HCT116 (cell line): ENCODE measurements at regions not wholly inside any gene's neighbourhood (a gene's known extent, or its start where the extent isn't known, plus 50 kb on each side); places are given as distances from the start of the nearest gene placed in this dataset.

Experiments used
- ATAC-seq: fragments of 200-7000 bp; cut with Tn5 transposase; 2 replicates; pipeline ENCODE4 v1.9.1; 2020; ENCODE audit warnings: mild to moderate bottlenecking, moderate library complexity
- BruUV-seq: library from RNA; stranded (reverse); fragments of 400-500 nt; replicated peaks from 2 replicates; lab custom pipeline; 2021; lab: Mats Ljungman, UMichigan
- CTCF ChIA-PET: fragments of 300-600 bp; sonication (Branson Sonifier 250); formaldehyde crosslinking; loops from one replicate; lab custom pipeline; 2021; ENCODE audit warnings: antibody characterized with exemption; lab: Charles Lee
- POLR2A ChIA-PET: fragments of 300-600, 350-600 bp; sonication (Branson Sonifier 250); formaldehyde crosslinking; loops from one replicate; lab custom pipeline; 2021; ENCODE audit warnings: antibody characterized with exemption; lab: Charles Lee
- RAD21 ChIA-PET, 2 experiments: fragments of 300-600 bp; sonication (Branson Sonifier 250); formaldehyde crosslinking; loops; one replicate each; lab custom pipeline; 2023; ENCODE audit warnings: low total read pairs in 2 of 2; ENCODE audit not compliant: uncharacterized antibody in 2 of 2, unreplicated experiment in 2 of 2, low non-redundant PET in 1 of 2; lab: Charles Lee
- DNase-seq: peaks from one replicate; pipeline ENCODE4 v3.0.0-alpha.2; 2010; ENCODE audit warnings: low read depth, low spot score
- H2AFZ ChIP-seq: fragments of 200-600 bp; shearing (Covaris generic), sonication (generic); 2 replicates; pipeline ENCODE4 v1.6.1; 2017; ENCODE audit warnings: low read depth, mixed run types, mixed read lengths, antibody characterized with exemption, low read length; ENCODE audit not compliant: poor library complexity, severe bottlenecking
- H3K27ac ChIP-seq: 2 replicates; pipeline ENCODE4 v1.5.1; 2012; ENCODE audit warnings: low read depth, low read length
- H3K27me3 ChIP-seq: fragments of 200-600 bp; sonication (generic); 2 replicates; pipeline ENCODE4 v1.6.1; 2016; ENCODE audit warnings: mixed run types, low read length, mixed read lengths; ENCODE audit not compliant: insufficient read depth
- H3K36me3 ChIP-seq, 2 experiments: fragments of 200-500 bp in 1 of 2; fragments of 200-600 bp in 1 of 2; sonication (Bioruptor generic) in 1 of 2; sonication (generic) in 1 of 2; 2 replicates each; pipeline versions ENCODE4 v1.5.1 to v1.6.1; 2014 to 2016; ENCODE audit warnings: low read length in 2 of 2, inconsistent platforms in 1 of 2, mixed read lengths in 1 of 2, mixed run types in 1 of 2; ENCODE audit not compliant: insufficient read depth in 2 of 2, control insufficient read depth in 1 of 2
- H3K4me1 ChIP-seq, 2 experiments: fragments of 200-600 bp in 1 of 2; sonication (generic) in 1 of 2; 2 replicates each; pipeline versions ENCODE4 v1.5.1 to v1.6.1; 2012 to 2017; ENCODE audit warnings: low read length in 2 of 2, inconsistent platforms in 1 of 2, mild to moderate bottlenecking in 1 of 2, mixed read lengths in 1 of 2, mixed run types in 1 of 2, moderate library complexity in 1 of 2; ENCODE audit not compliant: insufficient read depth in 2 of 2, control insufficient read depth in 1 of 2
- H3K4me2 ChIP-seq: fragments of 200-600 bp; sonication (generic); 2 replicates; pipeline ENCODE4 v1.6.1; 2017; ENCODE audit warnings: mixed run types, low read length, mixed read lengths
- H3K4me3 ChIP-seq, 2 experiments: fragments of 200-600 bp in 1 of 2; sonication (generic) in 1 of 2; replicated peaks in 1 of 2; 2 replicates each; pipeline ENCODE4 v1.5.1; 2011 to 2016; ENCODE audit warnings: low read length in 2 of 2, control low read depth in 1 of 2, low read depth in 1 of 2, mild to moderate bottlenecking in 1 of 2, mixed read lengths in 1 of 2, mixed run types in 1 of 2
- H3K79me2 ChIP-seq: fragments of 200-600 bp; sonication (generic); 2 replicates; pipeline ENCODE4 v1.6.1; 2017; ENCODE audit warnings: mild to moderate bottlenecking, mixed run types, low read length, moderate library complexity, mixed read lengths; ENCODE audit not compliant: insufficient read depth
- H3K9ac ChIP-seq: fragments of 200-600 bp; sonication (generic); 2 replicates; pipeline ENCODE4 v1.6.1; 2016; ENCODE audit warnings: low read length, mixed read lengths
- H3K9me2 ChIP-seq: fragments of 200-600 bp; sonication (generic), shearing (Covaris generic); 2 replicates; pipeline ENCODE4 v1.6.1; 2017; ENCODE audit warnings: mixed run types, mild to moderate bottlenecking, moderate library complexity; ENCODE audit not compliant: insufficient read depth
- H3K9me3 ChIP-seq, 2 experiments: fragments of 200-500 bp in 1 of 2; fragments of 200-600 bp in 1 of 2; sonication (Bioruptor generic) in 1 of 2; sonication (generic) in 1 of 2; 2 replicates each; pipeline ENCODE4 v1.6.1; 2014 to 2017; ENCODE audit warnings: low read length in 2 of 2, mixed read lengths in 2 of 2, inconsistent platforms in 1 of 2, low read depth in 1 of 2, mild to moderate bottlenecking in 1 of 2, mixed run types in 1 of 2, moderate library complexity in 1 of 2; ENCODE audit not compliant: control insufficient read depth in 1 of 2, insufficient read depth in 1 of 2
- H4K20me1 ChIP-seq: fragments of 200-600 bp; sonication (generic), shearing (Covaris generic); 2 replicates; pipeline ENCODE4 v1.6.1; 2017; ENCODE audit warnings: mixed run types, mild to moderate bottlenecking, moderate library complexity; ENCODE audit not compliant: insufficient read depth
- CEBPB ChIP-seq: IDR thresholded peaks from 2 replicates; pipeline ENCODE4 v1.6.1; 2012; ENCODE audit warnings: low read depth
- ELF1 ChIP-seq: IDR thresholded peaks from 2 replicates; pipeline ENCODE4 v1.6.1; 2012; ENCODE audit warnings: low read depth, borderline replicate concordance
- SIN3A ChIP-seq: IDR thresholded peaks from 2 replicates; pipeline ENCODE4 v1.6.1; 2012; ENCODE audit warnings: low read depth
- SRF ChIP-seq: IDR thresholded peaks from 2 replicates; pipeline ENCODE4 v1.6.1; 2012; ENCODE audit warnings: low read depth
- TCF7L2 ChIP-seq: IDR thresholded peaks from 2 replicates; pipeline ENCODE4 v1.7.0; 2011; ENCODE audit warnings: borderline replicate concordance, inconsistent platforms; ENCODE audit not compliant: insufficient read depth, insufficient read length; ENCODE audit errors: extremely low read depth
- YY1 ChIP-seq: IDR thresholded peaks from 2 replicates; pipeline ENCODE4 v1.6.1; 2011; ENCODE audit warnings: low read length, low read depth, moderate library complexity, mild to moderate bottlenecking; ENCODE audit not compliant: insufficient replicate concordance; ENCODE audit errors: extremely low read depth
- ZBTB33 ChIP-seq: IDR thresholded peaks from 2 replicates; pipeline ENCODE4 v1.6.1; 2011; ENCODE audit warnings: mild to moderate bottlenecking, low read length, moderate library complexity; ENCODE audit not compliant: insufficient replicate concordance; ENCODE audit errors: extremely low read depth
- ZFX ChIP-seq: fragments of 450-650 bp; IDR thresholded peaks from 2 replicates; pipeline ENCODE4 v1.6.1; 2017
- ZNF274 ChIP-seq: fragments of 200-500 bp; sonication (Bioruptor generic); IDR thresholded peaks from 2 replicates; pipeline ENCODE4 v1.6.1; 2014; ENCODE audit warnings: mild to moderate bottlenecking, low read depth, low read length, inconsistent platforms
- intact Hi-C: fragments of 100-400 bp; cut with micrococcal nuclease; formaldehyde crosslinking; loops from 2 replicates; pipeline ENCODE4 v1.10.0; 2022
- TF ChIP-seq, protein P1 (sequence below): IDR thresholded peaks from 2 replicates; pipeline ENCODE4 v1.6.1; 2012

DNA sequence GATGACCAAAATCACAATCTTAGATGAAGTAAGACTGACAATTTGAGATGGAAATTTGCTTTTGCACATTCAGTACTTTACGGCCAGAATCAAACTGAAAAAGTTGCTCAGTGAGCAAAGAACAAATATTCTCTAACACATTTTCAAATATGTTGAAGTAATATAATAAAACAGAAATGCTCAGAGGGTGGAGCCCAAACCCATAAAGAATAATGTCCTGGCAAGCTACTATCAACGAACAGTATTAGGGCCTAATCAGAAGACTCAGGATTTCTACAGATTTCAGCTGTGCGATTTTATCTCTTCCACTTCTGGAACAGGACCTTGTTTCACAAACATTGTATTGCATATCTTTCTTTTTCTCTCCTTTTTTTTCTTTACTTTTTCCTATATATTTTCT lies 505.0 kb downstream of the TECRL start:
- no peak overlapping the region for H3K4me3 ChIP-seq
- no peaks in the 10 kb centered on the region for H3K4me1 ChIP-seq
- ATAC-seq, result no peak
- H3K79me2 ChIP-seq, result no peaks in the 10 kb centered on the region
- no peak overlapping the region for H2AFZ ChIP-seq
- BruUV-seq, result no TSS peak
- H3K4me2 ChIP-seq, result no peak overlapping the region
- DNase-seq, result no peak
- TF ChIP-seq, protein P1, sequence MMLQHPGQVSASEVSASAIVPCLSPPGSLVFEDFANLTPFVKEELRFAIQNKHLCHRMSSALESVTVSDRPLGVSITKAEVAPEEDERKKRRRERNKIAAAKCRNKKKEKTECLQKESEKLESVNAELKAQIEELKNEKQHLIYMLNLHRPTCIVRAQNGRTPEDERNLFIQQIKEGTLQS, result no peak
- no peak for TF ChIP-seq YY1
- TF ChIP-seq, all 23 proteins: peak for 0
- intact Hi-C loops, result no loop called here
- peaks cover 5 to 10% of the 10 kb centered on the region in 2 experiments; a peak in 2 of 4 replicates for H3K9me3 ChIP-seq
- H3K9ac ChIP-seq, result no peak overlapping the region
- H3K9me2 ChIP-seq, result no peaks in the 10 kb centered on the region
- ChIA-PET CTCF (no interaction called here), RAD21 (no interaction called here), POLR2A (no interaction called here)
- H3K36me3 ChIP-seq, result no peaks in the 10 kb centered on the region
- no peaks in the 10 kb centered on the region for H3K27me3 ChIP-seq
- no peaks in the 10 kb centered on the region for H4K20me1 ChIP-seq
- H3K27ac ChIP-seq, result no peak overlapping the region

DNA sequence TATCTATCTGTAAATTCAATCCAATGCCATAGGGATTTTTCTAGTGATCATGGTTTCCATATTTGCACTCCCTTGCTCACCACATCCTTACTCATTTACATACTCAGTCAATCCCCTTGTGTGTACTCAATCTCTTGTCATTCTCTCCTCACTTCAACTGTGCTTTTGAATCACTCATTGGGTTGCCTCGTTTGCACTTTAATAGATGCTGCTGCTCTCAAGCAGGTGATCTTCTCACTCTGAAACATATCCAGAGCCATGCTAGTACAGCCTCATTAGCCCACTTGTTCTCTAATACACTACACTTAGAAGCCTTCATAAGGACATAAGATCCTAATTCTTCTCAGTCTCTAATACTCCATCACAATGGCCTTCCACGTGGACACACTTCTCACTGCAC lies 507.9 kb downstream of the TECRL start:
- intact Hi-C loops, result no loop called here
- no peak for TF ChIP-seq ZNF274
- TF ChIP-seq TCF7L2, result no peak
- TF ChIP-seq ZBTB33, result no peak
- no peak for TF ChIP-seq CEBPB
- TF ChIP-seq, protein P1, result no peak
- no peak for TF ChIP-seq SRF
- TF ChIP-seq SIN3A, result no peak
- no peak for TF ChIP-seq YY1
- no peak for TF ChIP-seq ZFX
- TF ChIP-seq ELF1, result no peak
- no peaks in the 10 kb centered on the region for H3K79me2 ChIP-seq
- no peak overlapping the region for H3K4me3 ChIP-seq
- H3K9ac ChIP-seq, result no peak overlapping the region
- H3K36me3 ChIP-seq, result no peaks in the 10 kb centered on the region
- ChIA-PET POLR2A (no interaction called here), RAD21 (no interaction called here), CTCF (no interaction called here)
- no TSS peak for BruUV-seq
- no peak for ATAC-seq
- no peak overlapping the region for H2AFZ ChIP-seq
- H3K9me3 ChIP-seq, result peaks cover 5 to 9% of the 10 kb centered on the region in 2 experiments; a peak in 2 of 4 replicates
- H3K27me3 ChIP-seq, result no peaks in the 10 kb centered on the region
- H3K27ac ChIP-seq, result no peak overlapping the region
- no peaks in the 10 kb centered on the region for H4K20me1 ChIP-seq
- H3K9me2 ChIP-seq, result no peaks in the 10 kb centered on the region
- no peaks in the 10 kb centered on the region for H3K4me1 ChIP-seq
- no peak for DNase-seq
- no peak overlapping the region for H3K4me2 ChIP-seq
